ENCODE measurements at regions not wholly inside any gene's neighbourhood (a gene's known extent, or its start where the extent isn't known, plus 50 kb on each side); places are given as distances from the start of the nearest gene placed in this dataset.

DNA sequence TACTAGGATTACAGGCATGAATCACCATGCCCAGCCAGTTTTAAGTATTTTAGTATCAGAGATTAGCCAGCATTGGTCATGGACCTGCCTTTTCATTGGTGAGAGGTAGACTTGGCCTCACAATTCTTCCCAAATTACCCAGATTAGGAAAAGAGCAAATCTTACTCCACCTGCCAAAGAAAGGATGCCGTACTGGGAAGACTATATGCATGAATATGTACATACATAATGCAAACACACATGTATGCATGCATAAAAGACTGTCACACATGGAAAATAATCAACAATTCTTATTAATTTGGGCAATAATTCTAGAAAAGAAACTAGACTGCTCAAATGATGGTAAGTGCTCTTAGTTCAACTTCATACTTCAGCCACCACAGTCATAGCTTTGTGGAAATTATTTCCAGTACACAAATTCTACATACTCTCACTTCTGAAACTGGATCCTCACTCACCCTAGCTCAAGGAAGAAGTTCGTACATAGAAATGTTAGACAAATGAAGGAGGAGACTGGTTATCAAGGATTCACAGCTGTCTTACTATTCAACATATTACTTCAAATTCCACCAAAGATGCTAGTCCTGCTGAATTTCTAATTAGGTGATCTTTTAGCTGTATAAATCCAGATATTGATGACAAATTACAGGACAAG, 73.7 kb downstream of the MINAR2 start:
- DNase-seq = no peak

DNA sequence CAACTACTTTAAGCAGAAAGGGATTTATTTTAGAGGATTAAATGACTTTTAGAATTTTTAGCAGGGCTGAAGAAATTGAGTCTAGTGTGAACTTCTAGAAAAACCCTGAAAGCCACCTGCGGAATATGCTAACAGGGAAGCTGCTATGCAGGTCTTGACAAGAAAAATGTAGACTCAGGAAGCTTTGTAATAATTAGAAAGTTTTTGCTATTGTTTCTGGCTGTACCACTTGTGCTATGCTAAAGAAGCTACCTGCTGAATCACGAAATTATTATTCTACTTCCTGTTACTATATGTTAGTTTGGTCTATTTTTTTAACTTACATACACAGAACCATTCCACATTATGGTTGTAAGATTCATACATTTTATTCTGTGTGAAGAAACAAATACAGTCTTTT, 74.0 kb upstream of the CHSY3 start:
- no peak for DNase-seq

DNA sequence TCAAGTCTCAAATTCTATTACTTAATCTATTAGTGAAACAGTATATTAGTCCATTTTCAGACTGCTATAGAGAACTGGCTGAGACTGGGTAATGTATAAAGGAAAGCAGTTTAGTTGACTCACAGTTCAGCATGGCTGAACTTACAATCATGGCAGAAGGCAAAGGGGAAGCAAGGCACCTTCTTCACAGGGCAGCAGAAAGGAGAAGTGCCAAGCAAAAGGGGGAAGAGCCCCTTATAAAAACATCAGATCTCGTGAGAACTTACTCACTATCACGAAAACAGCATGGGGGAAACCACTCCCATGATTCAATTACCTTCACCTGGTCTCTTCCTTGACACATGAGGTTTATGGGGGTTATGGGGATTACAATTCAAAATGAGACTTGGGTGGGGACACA, 67.9 kb upstream of the CHSY3 start:
- no peak for DNase-seq

DNA sequence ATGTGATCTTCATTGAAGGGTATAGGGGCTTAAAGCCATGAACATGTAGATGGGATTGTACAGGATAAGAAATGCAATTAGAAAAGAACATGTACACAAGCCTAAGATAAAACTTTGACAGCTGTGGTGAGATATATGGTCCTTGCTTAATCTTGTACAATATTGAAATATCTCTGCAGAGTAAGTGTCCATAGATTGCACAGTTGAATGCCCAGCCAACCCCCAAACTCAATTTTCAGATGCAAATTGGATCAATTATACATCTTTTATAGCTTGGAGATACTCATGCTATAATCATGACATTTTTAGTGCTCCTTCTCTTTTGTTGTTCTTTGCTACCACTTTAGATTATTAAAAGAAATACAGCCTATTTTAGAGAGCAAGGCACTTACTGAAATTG, 59.5 kb upstream of the CHSY3 start:
- no peak for DNase-seq

DNA sequence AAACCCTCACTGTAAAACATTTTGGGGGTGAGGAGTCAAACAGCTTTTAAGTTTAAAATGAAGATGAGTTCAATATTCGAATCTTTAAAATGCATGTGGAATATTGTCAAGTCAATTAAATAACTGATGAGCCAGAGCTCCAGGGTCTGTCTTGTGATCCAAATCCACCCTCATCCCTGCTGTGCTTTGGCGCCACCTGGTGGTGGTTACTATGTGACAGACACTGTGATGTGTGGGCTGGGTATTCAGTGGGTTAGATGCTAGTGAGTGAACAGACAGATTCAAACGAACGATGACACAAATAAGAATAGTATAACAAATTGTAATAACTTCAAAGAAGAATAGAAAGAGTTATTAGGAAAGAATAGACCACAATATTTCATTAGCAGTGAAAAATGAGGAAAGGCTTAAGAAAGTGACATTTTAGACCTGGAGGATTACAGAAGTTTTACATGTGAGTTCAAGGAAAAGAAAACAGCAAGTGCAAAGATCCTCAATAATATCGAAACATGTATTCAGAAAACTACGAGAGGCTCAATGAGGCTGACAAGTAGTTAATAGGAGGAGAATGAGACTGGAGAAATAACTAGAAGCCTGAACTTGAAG, 51.4 kb upstream of the CHSY3 start:
- DNase-seq = peak; percentile 70

DNA sequence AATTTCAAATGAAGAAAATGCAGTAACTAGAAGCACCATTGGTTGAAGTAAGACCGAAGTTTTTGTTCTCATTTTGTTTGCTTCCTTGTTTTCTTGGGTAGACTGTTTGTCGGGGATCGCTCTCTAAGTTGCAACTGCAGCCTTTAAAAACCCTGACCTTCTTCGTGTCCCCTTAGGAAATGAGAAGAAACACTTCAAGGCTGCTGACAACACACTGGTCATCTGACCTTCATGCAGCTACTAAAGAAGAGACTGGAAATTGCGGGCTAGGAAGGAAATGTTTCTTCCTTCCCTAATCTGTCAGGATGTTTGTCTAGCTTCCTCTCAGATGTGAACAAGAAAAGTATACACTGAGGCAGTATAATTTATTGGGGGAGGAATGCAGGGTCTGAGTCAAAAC, 50.7 kb upstream of the CHSY3 start:
- no peak for DNase-seq

Measured in stimulated activated CD4-positive, alpha-beta T cell treated with anti-CD3 and anti-CD28 coated beads, Interleukin-1b, Interleukin-23, amount 100 ng/mL, for 48 hours (primary cell).